DMS153 treated with DMSO at 0.1 percent for 48 hours (cell line): ENCODE measurements at regions not wholly inside any gene's neighbourhood (a gene's known extent, or its start where the extent isn't known, plus 50 kb on each side); places are given as distances from the start of the nearest gene placed in this dataset.

Source experiments
- DNase-seq: peaks from one replicate; lab custom pipeline; 2025; ENCODE audit not compliant: unreplicated experiment; lab: John Stamatoyannopoulos, UW

DNA sequence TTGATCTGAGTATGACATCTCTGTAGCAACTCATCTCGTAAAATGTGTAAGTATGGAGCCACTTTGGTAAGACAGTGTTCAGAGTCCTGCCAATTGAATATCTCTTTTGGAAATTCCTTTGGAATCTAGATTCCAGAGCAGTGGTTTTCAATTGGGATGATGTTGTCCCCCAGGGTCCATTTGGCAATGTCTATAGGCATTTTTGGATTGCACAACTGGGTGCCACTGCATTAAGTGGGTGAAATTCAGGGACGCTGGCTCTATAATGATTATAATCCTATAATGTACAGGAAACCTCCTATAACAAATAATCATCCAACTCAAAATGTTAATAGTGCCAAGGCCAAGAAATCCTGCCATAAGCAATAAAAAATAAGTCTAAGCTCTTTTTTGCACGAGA lies 404.8 kb upstream of the RAG2 start:
- DNase-seq: no peak

GRCh38 chr11:36997656-36998055 lies 399.6 kb upstream of the RAG2 start:
- no peak for DNase-seq

DNA sequence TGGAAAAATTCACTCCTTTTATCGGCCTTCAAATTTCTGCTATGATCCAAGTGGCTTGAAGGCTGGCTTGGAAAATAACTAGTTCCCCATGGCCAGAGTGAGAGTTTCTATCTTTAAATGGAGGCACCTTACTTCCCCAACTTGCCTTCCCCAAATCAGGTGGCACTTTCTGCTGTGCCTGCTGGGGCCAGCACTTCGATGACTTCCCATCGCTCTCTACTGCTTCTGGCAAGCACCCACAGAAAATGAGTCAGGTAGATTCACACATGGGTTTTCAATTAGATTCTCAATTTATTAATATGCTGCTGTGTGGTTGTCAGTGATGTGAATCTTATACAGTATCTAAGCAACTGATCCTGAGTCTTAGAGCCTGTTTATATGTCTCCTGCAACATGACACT lies 398.8 kb upstream of the RAG2 start:
- no peak for DNase-seq

DNA sequence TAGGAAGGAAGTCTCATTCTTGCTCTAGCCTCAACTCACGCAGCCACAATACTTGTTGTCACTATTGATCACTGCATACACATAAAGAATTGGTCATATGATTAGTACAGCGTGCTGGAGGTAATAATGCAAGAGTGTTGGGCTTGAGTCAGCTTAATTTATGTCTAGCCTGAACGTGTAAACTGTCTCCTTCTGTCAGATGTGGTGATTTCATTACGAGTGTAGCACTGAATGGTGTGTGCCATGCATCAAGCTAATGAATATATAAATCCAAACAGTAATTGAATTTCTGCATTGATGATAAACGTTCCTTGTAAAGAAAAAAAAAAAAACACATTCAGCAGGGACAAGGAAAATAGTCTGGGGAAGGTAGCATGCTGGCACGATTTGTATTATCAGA lies 396.2 kb upstream of the RAG2 start:
- DNase-seq: no peak

DNA sequence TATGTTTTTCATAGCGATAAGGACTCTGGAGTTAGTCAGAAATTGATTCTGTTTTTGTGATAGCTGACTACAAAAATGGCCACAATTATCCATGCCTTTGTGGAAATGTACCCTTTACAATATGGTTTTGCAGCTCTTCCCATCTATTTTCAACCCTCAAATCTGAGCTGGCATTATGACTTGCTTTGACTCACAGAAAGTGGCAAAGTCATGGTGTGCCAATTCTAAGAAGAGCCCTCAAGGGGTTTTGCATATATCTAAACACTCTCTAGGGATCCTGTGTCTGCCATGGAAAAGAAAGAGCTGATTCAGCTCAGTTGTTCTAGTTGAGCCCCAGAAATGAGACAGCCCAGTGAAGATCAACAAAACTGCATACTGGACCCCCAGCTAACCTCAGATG lies 390.5 kb upstream of the RAG2 start:
- DNase-seq: no peak

GRCh38 chr11:36985562-36985961 lies 387.5 kb upstream of the RAG2 start:
- no peak for DNase-seq

DNA sequence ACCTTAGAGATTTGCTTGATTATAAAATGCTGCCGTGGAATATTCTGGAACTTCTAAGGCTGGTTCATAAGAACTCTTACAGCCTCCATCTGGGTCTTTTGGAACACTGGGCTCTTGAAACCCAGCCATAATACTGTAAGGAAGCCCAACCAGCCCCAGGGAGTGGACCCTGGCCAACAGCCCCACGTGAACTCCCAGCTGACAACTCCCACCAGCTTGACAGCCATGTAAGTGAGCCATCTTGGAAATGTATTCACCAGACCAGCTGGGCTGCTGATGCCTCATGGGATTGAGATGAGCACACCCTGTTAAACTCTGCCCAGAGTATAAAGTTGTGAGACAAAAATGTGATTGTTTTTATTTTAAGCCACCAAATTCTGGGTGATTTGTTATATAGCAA lies 378.7 kb upstream of the RAG2 start:
- no peak for DNase-seq

GRCh38 chr11:36974771-36975170 lies 376.7 kb upstream of the RAG2 start:
- DNase-seq: no peak

- DNase-seq: no peak
These were observed 355.9 kb upstream of the RAG2 start for GRCh38 chr11:36953976-36954375.

GRCh38 chr11:36948460-36949127 lies 350.6 kb upstream of the RAG2 start:
- no peak for DNase-seq

GRCh38 chr11:36945384-36945783 lies 347.3 kb upstream of the RAG2 start:
- no peak for DNase-seq

GRCh38 chr11:36933481-36933880 lies 335.4 kb upstream of the RAG2 start:
- DNase-seq: no peak

GRCh38 chr11:36931139-36931538 lies 333.1 kb upstream of the RAG2 start:
- no peak for DNase-seq

GRCh38 chr11:36930256-36930655 lies 332.2 kb upstream of the RAG2 start:
- no peak for DNase-seq

DNA sequence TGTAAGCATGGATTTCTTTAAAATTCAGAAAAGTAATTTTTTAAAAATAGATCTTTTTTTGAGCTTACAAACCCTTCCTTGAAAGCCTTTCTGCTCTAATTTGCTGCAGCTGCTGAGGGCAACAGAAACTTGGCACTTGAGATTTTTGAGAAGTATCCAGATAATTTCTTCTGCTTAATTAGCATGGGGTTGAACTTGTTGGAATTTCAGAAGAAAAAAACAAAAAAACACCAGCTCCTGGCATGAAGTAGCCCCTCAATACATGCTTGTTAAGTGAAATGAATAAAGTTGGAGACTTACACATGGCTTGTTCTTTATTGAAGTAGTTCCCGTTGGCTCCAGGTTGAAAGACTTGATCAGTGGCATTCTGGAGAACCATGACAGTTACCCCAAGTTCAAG lies 331.4 kb upstream of the RAG2 start:
- no peak for DNase-seq

- no peak for DNase-seq
These were observed 330.6 kb upstream of the RAG2 start for GRCh38 chr11:36928621-36929020.

- no peak for DNase-seq
These were observed 301.8 kb upstream of the RAG2 start for GRCh38 chr11:36899800-36900199.

- DNase-seq: no peak
These were observed 292.8 kb upstream of the RAG2 start for GRCh38 chr11:36890841-36891240.

- no peak for DNase-seq
These were observed 292.2 kb upstream of the RAG2 start for GRCh38 chr11:36890121-36890679.

DNA sequence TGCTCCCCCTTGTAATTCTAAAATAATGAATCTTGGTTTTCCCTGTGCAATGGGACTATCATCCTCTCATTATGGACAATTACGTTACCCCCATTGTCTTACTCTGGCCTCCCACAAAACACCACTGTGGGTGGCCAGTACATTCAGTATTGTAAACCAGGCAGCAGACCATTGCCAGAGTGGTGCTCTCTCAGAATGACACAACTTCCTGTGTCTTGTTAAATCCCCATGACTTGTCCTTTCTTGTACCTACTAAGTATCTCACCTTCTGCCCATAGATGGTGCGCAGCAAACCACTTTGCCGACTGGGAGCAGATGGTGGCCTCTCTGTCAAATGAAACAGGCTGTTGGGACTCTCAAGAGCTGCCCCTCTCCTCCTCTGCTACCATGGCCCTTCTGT lies 287.1 kb upstream of the RAG2 start:
- DNase-seq: no peak

- DNase-seq: no peak
These were observed 280.7 kb upstream of the RAG2 start for GRCh38 chr11:36878737-36879136.

- DNase-seq: no peak
These were observed 279.1 kb upstream of the RAG2 start for GRCh38 chr11:36877149-36877548.

DNA sequence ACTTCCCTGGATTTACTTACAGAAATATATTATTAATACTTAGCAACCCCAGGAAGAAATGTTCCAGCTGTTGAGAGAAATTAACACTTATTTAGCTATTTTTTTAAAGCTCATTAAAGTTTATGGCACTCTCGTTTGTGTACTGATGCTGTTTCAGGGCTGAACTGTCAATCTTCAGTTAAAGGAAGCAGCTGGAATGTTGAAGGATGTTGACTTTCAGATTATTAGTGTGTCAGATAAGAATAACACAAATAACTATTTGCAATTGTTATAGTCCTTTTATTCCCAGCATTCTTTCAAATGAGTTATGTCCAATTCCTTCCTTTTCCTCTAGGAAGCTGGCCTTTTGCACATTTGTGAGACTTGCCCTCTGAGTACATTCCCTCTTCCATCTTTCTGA lies 278.2 kb upstream of the RAG2 start:
- DNase-seq: no peak
